GM12878 (cell line): ENCODE measurements at regions not wholly inside any gene's neighbourhood (a gene's known extent, or its start where the extent isn't known, plus 50 kb on each side); places are given as distances from the start of the nearest gene placed in this dataset.

ENCODE experiments used
- ATAC-seq: fragments of 200-7000 bp; cut with Tn5 transposase; 3 replicates; pipeline ENCODE4 v1.9.1; 2020; ENCODE audit warnings: mild to moderate bottlenecking, moderate library complexity
- BruUV-seq: library from RNA; stranded (reverse); fragments of 400-500 nt; replicated peaks from 2 replicates; lab custom pipeline; 2021; lab: Mats Ljungman, UMichigan
- CTCF ChIA-PET: fragments of 300-600 bp; sonication (Branson Sonifier 250); formaldehyde crosslinking; extraction: SDS; loops from one replicate; lab custom pipeline; 2021; ENCODE audit warnings: inconsistent platforms; lab: Yijun Ruan, JAX
- POLR2A ChIA-PET: fragments of 350-600 bp; formaldehyde crosslinking; extraction: SDS; loops from one replicate; lab custom pipeline; 2021; ENCODE audit warnings: inconsistent platforms; lab: Charles Lee
- RAD21 ChIA-PET: fragments of 300-600 bp; sonication (Branson Sonifier 250); formaldehyde crosslinking; loops from one replicate; lab custom pipeline; 2023; ENCODE audit warnings: antibody characterized with exemption; ENCODE audit not compliant: unreplicated experiment; lab: Charles Lee
- SMC1A ChIA-PET: fragments of 300-600 bp; sonication (Branson Sonifier 250); formaldehyde crosslinking; loops from one replicate; lab custom pipeline; 2023; ENCODE audit not compliant: unreplicated experiment, uncharacterized antibody; lab: Charles Lee
- DNase-seq: peaks from one replicate; pipeline ENCODE4 v3.0.0-alpha.2; 2011; ENCODE audit warnings: low read depth, low spot score
- FAIRE-seq: peaks from 3 replicates; lab custom pipeline; 2011; peaks lifted over from hg19 to GRCh38; lab: Jason Lieb, UNC
- H2AFZ ChIP-seq: 2 replicates; pipeline ENCODE4 v1.6.0; 2011; ENCODE audit warnings: low read depth, low read length, control low read depth; ENCODE audit not compliant: control insufficient read depth
- H3K27ac ChIP-seq: 2 replicates; pipeline ENCODE4 v1.5.1; 2011; ENCODE audit warnings: control low read depth; ENCODE audit not compliant: control insufficient read depth, insufficient read depth
- H3K27me3 ChIP-seq, 2 experiments: replicated peaks in 1 of 2; 2 replicates each; pipeline versions ENCODE4 v1.6.0 to v1.6.1; 2011; ENCODE audit warnings: low read length in 1 of 2; ENCODE audit not compliant: control insufficient read depth in 2 of 2, insufficient read depth in 2 of 2
- H3K36me3 ChIP-seq, 2 experiments: 2 replicates each; pipeline ENCODE4 v1.5.1; 2011; ENCODE audit warnings: low read length in 1 of 2; ENCODE audit not compliant: control insufficient read depth in 2 of 2, insufficient read depth in 2 of 2
- H3K4me1 ChIP-seq: 2 replicates; pipeline ENCODE4 v1.6.1; 2011; ENCODE audit warnings: mild to moderate bottlenecking, low read length, moderate library complexity, mixed read lengths; ENCODE audit not compliant: control insufficient read depth, insufficient read depth
- H3K4me2 ChIP-seq: 2 replicates; pipeline ENCODE4 v1.6.0; 2011; ENCODE audit warnings: control low read depth; ENCODE audit not compliant: control insufficient read depth, insufficient read depth
- H3K4me3 ChIP-seq: fragments of 200-600 bp; sonication (generic); 2 replicates; pipeline ENCODE4 v1.5.1; 2016
- H3K79me2 ChIP-seq: 2 replicates; pipeline ENCODE4 v1.6.0; 2011; ENCODE audit warnings: low read length; ENCODE audit not compliant: control insufficient read depth, insufficient read depth
- H3K9ac ChIP-seq: 2 replicates; pipeline ENCODE4 v1.8.0; 2011; ENCODE audit warnings: low read length, control low read depth, mixed read lengths; ENCODE audit not compliant: control insufficient read depth, insufficient read depth
- H3K9me3 ChIP-seq: replicated peaks from 3 replicates; pipeline ENCODE4 v1.5.1; 2011; ENCODE audit warnings: mild to moderate bottlenecking, low read length; ENCODE audit not compliant: control insufficient read depth, insufficient read depth
- H4K20me1 ChIP-seq: 2 replicates; pipeline ENCODE4 v1.6.0; 2011; ENCODE audit not compliant: control insufficient read depth, insufficient read depth
- BHLHE40 ChIP-seq, 2 experiments: fragments of 450-650 bp in 1 of 2; IDR thresholded peaks; 2 replicates each; pipeline ENCODE4 v1.6.1; 2011 to 2017; ENCODE audit warnings: low read depth in 2 of 2, borderline replicate concordance in 1 of 2, improper control_type of control experiment in 1 of 2, low read length in 1 of 2, mild to moderate bottlenecking in 1 of 2
- ESRRA ChIP-seq: IDR thresholded peaks from 2 replicates; pipeline ENCODE4 v1.6.1; 2012; ENCODE audit warnings: mild to moderate bottlenecking, low read length, improper control_type of control experiment
- POU2F2 ChIP-seq: IDR thresholded peaks from 3 replicates; pipeline ENCODE4 v1.6.1; 2011; ENCODE audit warnings: low read depth, mild to moderate bottlenecking, low read length, borderline replicate concordance
- SIX5 ChIP-seq: IDR thresholded peaks from 2 replicates; pipeline ENCODE4 v1.6.1; 2011; ENCODE audit warnings: mild to moderate bottlenecking, low read depth, low read length, moderate library complexity; ENCODE audit not compliant: severe bottlenecking
- SPI1 ChIP-seq: IDR thresholded peaks from 2 replicates; pipeline ENCODE4 v1.6.1; 2011; ENCODE audit warnings: low read depth, mild to moderate bottlenecking, low read length, moderate library complexity, borderline replicate concordance; ENCODE audit not compliant: insufficient read depth
- ZBED1 ChIP-seq: IDR thresholded peaks from 2 replicates; pipeline ENCODE4 v1.6.1; 2016; ENCODE audit warnings: borderline replicate concordance
- WGBS: methylation state at CpG from one replicate; pipeline ENCODE4 v1.1.6; 2016; ENCODE audit warnings: low lambda C conversion rate; ENCODE audit not compliant: insufficient replicate concordance, insufficient coverage; ENCODE audit errors: missing lambda C conversion rate; 5-methylcytosine and 5-hydroxymethylcytosine counted together
- in situ Hi-C: fragments of 300-500 bp; cut with MboI; formaldehyde crosslinking; loops from 9 replicates; pipeline ENCODE4 v1.14.3; 2018; ENCODE audit warnings: mixed read lengths
- intact Hi-C: fragments of 100-400 bp; cut with micrococcal nuclease; formaldehyde crosslinking; loops from one replicate; pipeline ENCODE4 v1.14.2; 2022; ENCODE audit not compliant: unreplicated experiment
- TF ChIP-seq, protein P1 (sequence below): fragments of 450-650 bp; IDR thresholded peaks from 2 replicates; pipeline ENCODE4 v1.6.1; 2017; ENCODE audit warnings: mild to moderate bottlenecking, moderate library complexity
- TF ChIP-seq, protein P2 (sequence below): fragments of 450-650 bp; formaldehyde crosslinking; IDR thresholded peaks from 2 replicates; pipeline ENCODE4 v1.4.0; 2020; ENCODE audit warnings: mild to moderate bottlenecking, moderate library complexity

DNA sequence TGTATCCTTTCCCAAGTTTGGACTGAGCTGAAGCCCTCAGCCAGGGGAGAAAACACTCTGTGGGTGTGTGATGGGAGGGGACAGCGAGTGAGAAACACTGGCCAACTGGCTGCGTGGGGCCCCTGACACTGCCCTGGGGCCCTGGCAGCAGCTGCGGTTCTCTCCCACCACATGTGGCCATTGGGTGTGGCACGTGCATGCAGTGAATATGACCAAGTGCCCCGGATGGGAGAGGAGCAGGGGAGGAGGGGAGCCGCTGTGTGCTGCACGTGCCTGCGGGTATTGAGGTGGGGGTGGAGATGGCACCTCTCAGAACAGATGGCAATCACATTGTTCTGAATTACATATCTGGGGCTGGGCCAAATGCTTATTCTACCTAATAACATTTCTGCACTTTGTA lies 242.4 kb upstream of the PCSK5 start:
- Histone ChIP-seq H3K27me3 (no peaks in the 10 kb centered on the region), H3K9me3 (no peaks in the 10 kb centered on the region), H3K36me3 (no peaks in the 10 kb centered on the region), H3K4me3 (no peak overlapping the region), H3K27ac (no peak overlapping the region), H2AFZ (no peak overlapping the region), H3K79me2 (no peaks in the 10 kb centered on the region), H3K4me1 (no peaks in the 10 kb centered on the region), H4K20me1 (no peaks in the 10 kb centered on the region), H3K9ac (no peak overlapping the region), H3K4me2 (no peak overlapping the region)
- no peak for ATAC-seq
- DNase-seq: no peak
- POLR2A ChIA-PET: no interaction called here
- CTCF ChIA-PET: no interaction called here
- intact Hi-C loops (no loop called here), in situ Hi-C loops (no loop called here)
- RAD21 ChIA-PET: no interaction called here
- SMC1A ChIA-PET: no interaction called here
- WGBS: 38% methylated on average over 8 of the region's 8 CpGs
- TF ChIP-seq, protein P1, sequence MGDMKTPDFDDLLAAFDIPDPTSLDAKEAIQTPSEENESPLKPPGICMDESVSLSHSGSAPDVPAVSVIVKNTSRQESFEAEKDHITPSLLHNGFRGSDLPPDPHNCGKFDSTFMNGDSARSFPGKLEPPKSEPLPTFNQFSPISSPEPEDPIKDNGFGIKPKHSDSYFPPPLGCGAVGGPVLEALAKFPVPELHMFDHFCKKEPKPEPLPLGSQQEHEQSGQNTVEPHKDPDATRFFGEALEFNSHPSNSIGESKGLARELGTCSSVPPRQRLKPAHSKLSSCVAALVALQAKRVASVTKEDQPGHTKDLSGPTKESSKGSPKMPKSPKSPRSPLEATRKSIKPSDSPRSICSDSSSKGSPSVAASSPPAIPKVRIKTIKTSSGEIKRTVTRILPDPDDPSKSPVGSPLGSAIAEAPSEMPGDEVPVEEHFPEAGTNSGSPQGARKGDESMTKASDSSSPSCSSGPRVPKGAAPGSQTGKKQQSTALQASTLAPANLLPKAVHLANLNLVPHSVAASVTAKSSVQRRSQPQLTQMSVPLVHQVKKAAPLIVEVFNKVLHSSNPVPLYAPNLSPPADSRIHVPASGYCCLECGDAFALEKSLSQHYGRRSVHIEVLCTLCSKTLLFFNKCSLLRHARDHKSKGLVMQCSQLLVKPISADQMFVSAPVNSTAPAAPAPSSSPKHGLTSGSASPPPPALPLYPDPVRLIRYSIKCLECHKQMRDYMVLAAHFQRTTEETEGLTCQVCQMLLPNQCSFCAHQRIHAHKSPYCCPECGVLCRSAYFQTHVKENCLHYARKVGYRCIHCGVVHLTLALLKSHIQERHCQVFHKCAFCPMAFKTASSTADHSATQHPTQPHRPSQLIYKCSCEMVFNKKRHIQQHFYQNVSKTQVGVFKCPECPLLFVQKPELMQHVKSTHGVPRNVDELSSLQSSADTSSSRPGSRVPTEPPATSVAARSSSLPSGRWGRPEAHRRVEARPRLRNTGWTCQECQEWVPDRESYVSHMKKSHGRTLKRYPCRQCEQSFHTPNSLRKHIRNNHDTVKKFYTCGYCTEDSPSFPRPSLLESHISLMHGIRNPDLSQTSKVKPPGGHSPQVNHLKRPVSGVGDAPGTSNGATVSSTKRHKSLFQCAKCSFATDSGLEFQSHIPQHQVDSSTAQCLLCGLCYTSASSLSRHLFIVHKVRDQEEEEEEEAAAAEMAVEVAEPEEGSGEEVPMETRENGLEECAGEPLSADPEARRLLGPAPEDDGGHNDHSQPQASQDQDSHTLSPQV: no peak
- TF ChIP-seq BHLHE40 (IDR thresholded peaks at IDR 0.05; ENCODE audit: borderline replicate concordance in 1 of 2, low read depth in 2 of 2, low read length in 1 of 2): 0 out of 4 replicates have a peak, but pooled peaks of 1 of the 2 experiments have one; percentile 34
- BruUV-seq: no TSS peak
- no peak for FAIRE-seq

DNA sequence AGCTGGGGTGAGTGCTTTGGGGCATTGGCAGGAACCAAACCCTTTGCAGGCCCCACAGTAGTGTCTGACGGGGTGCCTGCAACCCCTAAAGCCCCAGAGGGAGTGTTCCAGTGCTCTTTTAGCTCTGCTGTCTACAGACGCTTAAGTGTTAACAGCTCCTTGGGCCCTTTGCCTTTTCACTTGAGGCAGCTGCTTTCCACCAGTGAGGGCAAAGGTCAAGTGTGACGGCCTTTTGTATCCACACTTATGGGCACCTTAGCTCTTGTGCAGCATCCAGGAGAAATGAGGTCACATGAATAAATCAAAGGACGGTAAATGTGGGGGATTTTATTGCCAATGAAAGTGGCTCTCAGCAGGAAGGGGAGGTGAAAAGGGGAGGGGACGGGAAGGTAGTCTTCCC lies 241.4 kb upstream of the PCSK5 start:
- 30% methylated on average over 4 of the region's 5 CpGs for WGBS
- H3K27ac ChIP-seq: no peak overlapping the region
- no peaks in the 10 kb centered on the region for H3K36me3 ChIP-seq
- H4K20me1 ChIP-seq: no peaks in the 10 kb centered on the region
- H3K9ac ChIP-seq: no peak overlapping the region
- no peaks in the 10 kb centered on the region for H3K4me1 ChIP-seq
- no TSS peak for BruUV-seq
- H2AFZ ChIP-seq: no peak overlapping the region
- no peaks in the 10 kb centered on the region for H3K9me3 ChIP-seq
- no peaks in the 10 kb centered on the region for H3K27me3 ChIP-seq
- RAD21 ChIA-PET: no interaction called here
- FAIRE-seq (no peak), DNase-seq (no peak), ATAC-seq (no peak)
- in situ Hi-C loops (no loop called here), intact Hi-C loops (no loop called here)
- H3K4me2 ChIP-seq: no peak overlapping the region
- POLR2A ChIA-PET: no interaction called here
- no peak overlapping the region for H3K4me3 ChIP-seq
- SMC1A ChIA-PET: no interaction called here
- CTCF ChIA-PET: no interaction called here
- H3K79me2 ChIP-seq: no peaks in the 10 kb centered on the region
- TF ChIP-seq SIX5 (no peak), ESRRA (no peak), ZBED1 (no peak), SPI1 (no peak), POU2F2 (no peak)
- TF ChIP-seq, protein P2, sequence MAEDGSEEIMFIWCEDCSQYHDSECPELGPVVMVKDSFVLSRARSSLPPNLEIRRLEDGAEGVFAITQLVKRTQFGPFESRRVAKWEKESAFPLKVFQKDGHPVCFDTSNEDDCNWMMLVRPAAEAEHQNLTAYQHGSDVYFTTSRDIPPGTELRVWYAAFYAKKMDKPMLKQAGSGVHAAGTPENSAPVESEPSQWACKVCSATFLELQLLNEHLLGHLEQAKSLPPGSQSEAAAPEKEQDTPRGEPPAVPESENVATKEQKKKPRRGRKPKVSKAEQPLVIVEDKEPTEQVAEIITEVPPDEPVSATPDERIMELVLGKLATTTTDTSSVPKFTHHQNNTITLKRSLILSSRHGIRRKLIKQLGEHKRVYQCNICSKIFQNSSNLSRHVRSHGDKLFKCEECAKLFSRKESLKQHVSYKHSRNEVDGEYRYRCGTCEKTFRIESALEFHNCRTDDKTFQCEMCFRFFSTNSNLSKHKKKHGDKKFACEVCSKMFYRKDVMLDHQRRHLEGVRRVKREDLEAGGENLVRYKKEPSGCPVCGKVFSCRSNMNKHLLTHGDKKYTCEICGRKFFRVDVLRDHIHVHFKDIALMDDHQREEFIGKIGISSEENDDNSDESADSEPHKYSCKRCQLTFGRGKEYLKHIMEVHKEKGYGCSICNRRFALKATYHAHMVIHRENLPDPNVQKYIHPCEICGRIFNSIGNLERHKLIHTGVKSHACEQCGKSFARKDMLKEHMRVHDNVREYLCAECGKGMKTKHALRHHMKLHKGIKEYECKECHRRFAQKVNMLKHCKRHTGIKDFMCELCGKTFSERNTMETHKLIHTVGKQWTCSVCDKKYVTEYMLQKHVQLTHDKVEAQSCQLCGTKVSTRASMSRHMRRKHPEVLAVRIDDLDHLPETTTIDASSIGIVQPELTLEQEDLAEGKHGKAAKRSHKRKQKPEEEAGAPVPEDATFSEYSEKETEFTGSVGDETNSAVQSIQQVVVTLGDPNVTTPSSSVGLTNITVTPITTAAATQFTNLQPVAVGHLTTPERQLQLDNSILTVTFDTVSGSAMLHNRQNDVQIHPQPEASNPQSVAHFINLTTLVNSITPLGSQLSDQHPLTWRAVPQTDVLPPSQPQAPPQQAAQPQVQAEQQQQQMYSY (CRISPR knock-in tag): no peak
